HCT116 (cell line): ENCODE measurements at regions not wholly inside any gene's neighbourhood (a gene's known extent, or its start where the extent isn't known, plus 50 kb on each side); places are given as distances from the start of the nearest gene placed in this dataset.

Experiments
- CTCF ChIP-seq, 3 experiments: fragments of 200-600 bp in 1 of 3; sonication (generic) in 1 of 3; IDR thresholded peaks in 2 of 3; conservative IDR thresholded peaks in 1 of 3; 2 replicates each; pipeline ENCODE4 v1.5.1; 2012 to 2017; ENCODE audit warnings: low read depth in 2 of 3, low read length in 2 of 3, antibody characterized with exemption in 1 of 3, borderline replicate concordance in 1 of 3, control low read depth in 1 of 3, mild to moderate bottlenecking in 1 of 3, mixed read lengths in 1 of 3, mixed run types in 1 of 3, moderate library complexity in 1 of 3; ENCODE audit not compliant: insufficient read depth in 1 of 3
- ELF1 ChIP-seq: IDR thresholded peaks from 2 replicates; pipeline ENCODE4 v1.6.1; 2012; ENCODE audit warnings: low read depth, borderline replicate concordance
- EZH2 ChIP-seq: fragments of 200-600 bp; sonication (generic); IDR thresholded peaks from 2 replicates; pipeline ENCODE4 v1.6.1; 2017; ENCODE audit warnings: antibody characterized with exemption, mixed run types
- EZH2phosphoT487 ChIP-seq: fragments of 200-600 bp; IDR thresholded peaks from 2 replicates; pipeline ENCODE4 v1.6.1; 2018; ENCODE audit warnings: antibody characterized with exemption, borderline replicate concordance
- JUND ChIP-seq: IDR thresholded peaks from 2 replicates; pipeline ENCODE4 v1.6.1; 2012
- MAX ChIP-seq: IDR thresholded peaks from 2 replicates; pipeline ENCODE4 v1.6.1; 2012
- POLR2A ChIP-seq: IDR thresholded peaks from 2 replicates; pipeline ENCODE4 v1.7.0; 2011; ENCODE audit warnings: borderline replicate concordance; ENCODE audit not compliant: insufficient read depth, insufficient read length; ENCODE audit errors: extremely low read depth
- POLR2AphosphoS5 ChIP-seq: IDR thresholded peaks from 2 replicates; pipeline ENCODE4 v1.6.1; 2011; ENCODE audit warnings: mild to moderate bottlenecking, low read depth, low read length, moderate library complexity
- RAD21 ChIP-seq: IDR thresholded peaks from 2 replicates; pipeline ENCODE4 v1.6.1; 2012; ENCODE audit warnings: low read depth, mild to moderate bottlenecking
- SIN3A ChIP-seq: IDR thresholded peaks from 2 replicates; pipeline ENCODE4 v1.6.1; 2012; ENCODE audit warnings: low read depth
- YY1 ChIP-seq: IDR thresholded peaks from 2 replicates; pipeline ENCODE4 v1.6.1; 2011; ENCODE audit warnings: low read length, low read depth, moderate library complexity, mild to moderate bottlenecking; ENCODE audit not compliant: insufficient replicate concordance; ENCODE audit errors: extremely low read depth
- ZFX ChIP-seq: fragments of 450-650 bp; IDR thresholded peaks from 2 replicates; pipeline ENCODE4 v1.6.1; 2017

GRCh38 chrX:82912382-82912781 lies 595.7 kb upstream of the POU3F4 start:
- TF ChIP-seq ZFX (no peak), POLR2AphosphoS5 (no peak), POLR2A (no peak), CTCF (IDR thresholded peaks at IDR 0.05 in 2 of 3, conservative IDR thresholded peaks at IDR 0.05 in 1 of 3; ENCODE audit: borderline replicate concordance in 1 of 3, insufficient read depth in 1 of 3, low read depth in 2 of 3, low read length in 2 of 3) (no peak), JUND (no peak), SIN3A (no peak), YY1 (no peak), EZH2phosphoT487 (no peak), RAD21 (no peak), MAX (no peak), EZH2 (no peak), ELF1 (no peak)
